ENCODE measurements at regions not wholly inside any gene's neighbourhood (a gene's known extent, or its start where the extent isn't known, plus 50 kb on each side); places are given as distances from the start of the nearest gene placed in this dataset.

- no peaks in the 10 kb centered on the region for H3K36me3 ChIP-seq (ENCODE audit: control insufficient read depth in 1 of 2, insufficient read depth in 2 of 2, low read length in 2 of 2)
- H3K9me3 ChIP-seq (ENCODE audit: control insufficient read depth in 1 of 2, low read length in 2 of 2): no peaks in the 10 kb centered on the region
- H3K27ac ChIP-seq (ENCODE audit: low read length): no peak overlapping the region
- H3K4me1 ChIP-seq (ENCODE audit: control insufficient read depth in 1 of 2, insufficient read depth in 2 of 2, low read length in 2 of 2): no peaks in the 10 kb centered on the region
- no peak overlapping the region for H3K4me3 ChIP-seq (ENCODE audit: low read depth in 1 of 2, low read length in 2 of 2)
- no peaks in the 10 kb centered on the region for H3K27me3 ChIP-seq (ENCODE audit: low read depth, low read length)
These were observed 988.5 kb downstream of the CDH11 start for GRCh38 chr16:64133366-64133765.

DNA sequence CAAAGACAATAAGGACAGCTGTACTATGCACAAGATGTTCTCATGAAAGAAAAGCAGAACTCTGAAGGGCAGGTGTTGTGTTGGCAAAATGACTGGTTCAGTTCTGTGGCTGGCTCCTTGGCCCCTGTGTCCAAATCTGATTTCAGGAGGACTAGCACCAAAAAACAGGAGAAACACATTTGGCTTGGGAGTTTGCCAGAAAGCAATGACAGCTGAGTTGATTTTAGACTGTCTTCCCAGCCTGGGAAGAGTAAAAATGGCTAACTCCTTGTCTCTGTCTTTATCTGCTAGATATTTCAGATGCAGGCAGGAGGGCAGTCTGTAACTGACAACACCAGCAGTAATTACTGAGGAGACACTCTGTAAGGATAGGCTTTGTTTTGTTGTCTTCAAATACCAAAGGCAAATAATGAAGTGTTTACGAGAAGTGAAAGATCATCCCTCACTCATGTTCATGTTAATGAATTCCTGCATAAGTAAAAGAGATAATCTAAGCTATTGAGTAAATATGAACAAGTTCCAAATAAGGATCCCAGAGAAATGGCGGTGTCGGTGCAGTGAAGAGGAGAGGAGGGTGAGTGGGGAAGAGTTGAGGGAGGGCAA, 989.0 kb downstream of the CDH11 start:
- H3K9me3 ChIP-seq (ENCODE audit: control insufficient read depth in 1 of 2, low read length in 2 of 2): no peaks in the 10 kb centered on the region
- no peaks in the 10 kb centered on the region for H3K4me1 ChIP-seq (ENCODE audit: control insufficient read depth in 1 of 2, insufficient read depth in 2 of 2, low read length in 2 of 2)
- H3K27ac ChIP-seq (ENCODE audit: low read length): no peak overlapping the region
- H3K4me3 ChIP-seq (ENCODE audit: low read depth in 1 of 2, low read length in 2 of 2): no peak overlapping the region
- H3K36me3 ChIP-seq (ENCODE audit: control insufficient read depth in 1 of 2, insufficient read depth in 2 of 2, low read length in 2 of 2): no peaks in the 10 kb centered on the region
- H3K27me3 ChIP-seq (ENCODE audit: low read depth, low read length): no peaks in the 10 kb centered on the region

DNA sequence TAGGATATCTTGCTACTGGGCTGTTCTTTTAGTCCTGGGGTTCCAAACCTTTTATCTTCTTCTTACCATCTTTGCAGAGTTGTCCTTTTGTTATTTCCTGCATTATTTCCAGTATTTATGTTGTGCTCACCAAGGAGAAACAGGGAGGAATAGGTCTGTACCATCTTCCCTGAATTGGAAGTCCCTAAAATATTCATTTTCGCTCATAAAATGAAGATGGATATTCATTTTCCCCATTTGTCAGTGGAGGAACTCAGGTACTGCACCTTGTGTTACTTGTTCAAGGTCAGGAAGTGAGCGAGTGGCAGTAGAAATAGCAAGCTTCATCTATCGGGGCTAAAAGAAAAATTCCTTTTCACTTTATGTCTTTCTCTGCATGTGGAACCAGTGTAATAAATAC, 989.7 kb downstream of the CDH11 start:
- H3K4me3 ChIP-seq (ENCODE audit: low read depth in 1 of 2, low read length in 2 of 2): no peak overlapping the region
- H3K4me1 ChIP-seq (ENCODE audit: control insufficient read depth in 1 of 2, insufficient read depth in 2 of 2, low read length in 2 of 2): no peaks in the 10 kb centered on the region
- H3K36me3 ChIP-seq (ENCODE audit: control insufficient read depth in 1 of 2, insufficient read depth in 2 of 2, low read length in 2 of 2): no peaks in the 10 kb centered on the region
- H3K27me3 ChIP-seq (ENCODE audit: low read depth, low read length): no peaks in the 10 kb centered on the region
- H3K27ac ChIP-seq (ENCODE audit: low read length): no peak overlapping the region
- no peaks in the 10 kb centered on the region for H3K9me3 ChIP-seq (ENCODE audit: control insufficient read depth in 1 of 2, low read length in 2 of 2)

DNA sequence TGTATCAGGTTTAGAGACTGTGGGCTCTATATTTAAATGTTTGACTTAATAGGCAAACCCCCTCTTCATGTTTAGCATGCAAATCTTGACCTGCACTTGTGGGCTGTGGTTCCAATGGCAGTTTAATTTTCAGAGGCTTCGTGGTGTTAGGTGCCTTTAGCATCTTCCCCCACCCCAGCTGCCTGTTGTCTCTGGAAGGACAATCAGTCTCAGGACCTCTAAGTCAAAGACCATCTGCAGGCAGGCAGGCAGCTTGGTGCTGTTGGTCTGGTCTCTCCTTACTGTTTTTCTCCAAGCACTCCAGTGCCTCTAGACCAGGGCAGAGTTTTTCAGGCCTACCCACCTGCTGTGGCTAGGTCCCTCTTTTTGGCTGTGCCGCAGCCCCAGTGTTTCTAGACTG, 990.4 kb downstream of the CDH11 start:
- Histone ChIP-seq H3K27me3 (ENCODE audit: low read depth, low read length) (no peaks in the 10 kb centered on the region), H3K4me3 (ENCODE audit: low read depth in 1 of 2, low read length in 2 of 2) (no peak overlapping the region), H3K27ac (ENCODE audit: low read length) (no peak overlapping the region), H3K36me3 (ENCODE audit: control insufficient read depth in 1 of 2, insufficient read depth in 2 of 2, low read length in 2 of 2) (no peaks in the 10 kb centered on the region), H3K9me3 (ENCODE audit: control insufficient read depth in 1 of 2, low read length in 2 of 2) (no peaks in the 10 kb centered on the region), H3K4me1 (ENCODE audit: control insufficient read depth in 1 of 2, insufficient read depth in 2 of 2, low read length in 2 of 2) (no peaks in the 10 kb centered on the region)

GRCh38 chr16:64130140-64130539, 991.7 kb downstream of the CDH11 start:
- H3K27ac ChIP-seq (ENCODE audit: low read length): no peak overlapping the region
- H3K36me3 ChIP-seq (ENCODE audit: control insufficient read depth in 1 of 2, insufficient read depth in 2 of 2, low read length in 2 of 2): no peaks in the 10 kb centered on the region
- H3K4me3 ChIP-seq (ENCODE audit: low read depth in 1 of 2, low read length in 2 of 2): no peak overlapping the region
- H3K27me3 ChIP-seq (ENCODE audit: low read depth, low read length): no peaks in the 10 kb centered on the region
- H3K9me3 ChIP-seq (ENCODE audit: control insufficient read depth in 1 of 2, low read length in 2 of 2): no peaks in the 10 kb centered on the region
- H3K4me1 ChIP-seq (ENCODE audit: control insufficient read depth in 1 of 2, insufficient read depth in 2 of 2, low read length in 2 of 2): no peaks in the 10 kb centered on the region

DNA sequence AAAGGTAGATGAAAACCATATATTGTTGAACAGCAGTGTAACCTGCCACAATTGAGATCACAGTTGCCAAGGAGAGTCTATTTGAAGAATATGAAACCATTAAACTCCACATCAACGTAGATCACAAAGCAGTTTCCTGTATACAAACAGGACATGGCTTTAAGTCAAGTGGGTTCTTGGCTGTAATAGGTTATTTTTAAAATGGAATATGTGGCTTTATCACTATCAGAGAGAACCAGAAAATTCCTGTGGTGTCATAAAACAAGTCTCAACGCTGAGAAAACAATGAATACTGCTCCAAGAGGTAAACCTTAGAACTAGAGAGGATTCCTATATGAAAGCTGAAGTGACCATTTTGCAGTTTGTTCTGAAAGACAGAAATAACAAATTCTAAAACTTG, 999.7 kb downstream of the CDH11 start:
- Histone ChIP-seq H3K4me1 (ENCODE audit: control insufficient read depth in 1 of 2, insufficient read depth in 2 of 2, low read length in 2 of 2) (no peaks in the 10 kb centered on the region), H3K4me3 (ENCODE audit: low read depth in 1 of 2, low read length in 2 of 2) (no peak overlapping the region), H3K27ac (ENCODE audit: low read length) (no peak overlapping the region), H3K27me3 (ENCODE audit: low read depth, low read length) (no peaks in the 10 kb centered on the region), H3K9me3 (ENCODE audit: control insufficient read depth in 1 of 2, low read length in 2 of 2) (no peaks in the 10 kb centered on the region), H3K36me3 (ENCODE audit: control insufficient read depth in 1 of 2, insufficient read depth in 2 of 2, low read length in 2 of 2) (no peaks in the 10 kb centered on the region)

DNA sequence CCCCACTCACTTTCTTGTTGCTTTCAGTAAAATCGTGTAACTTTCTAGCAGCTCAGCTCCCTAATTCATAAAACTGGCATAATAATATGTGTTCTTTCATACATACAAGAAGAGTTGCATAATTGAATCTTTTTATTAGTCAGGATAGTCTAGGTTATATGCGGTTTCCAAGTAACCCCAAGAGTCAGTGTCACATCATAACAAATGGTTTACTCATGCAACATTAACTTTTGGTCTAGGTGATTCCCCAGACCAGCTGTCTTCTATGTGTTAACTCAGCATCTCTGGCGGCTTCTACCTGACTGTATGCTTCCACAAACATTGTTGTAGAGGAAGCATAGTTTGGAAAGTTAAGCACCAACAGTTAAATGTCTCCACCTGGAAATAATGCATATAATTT, 1000.4 kb downstream of the CDH11 start:
- no peaks in the 10 kb centered on the region for H3K36me3 ChIP-seq (ENCODE audit: control insufficient read depth in 1 of 2, insufficient read depth in 2 of 2, low read length in 2 of 2)
- no peaks in the 10 kb centered on the region for H3K4me1 ChIP-seq (ENCODE audit: control insufficient read depth in 1 of 2, insufficient read depth in 2 of 2, low read length in 2 of 2)
- no peak overlapping the region for H3K4me3 ChIP-seq (ENCODE audit: low read depth in 1 of 2, low read length in 2 of 2)
- H3K27me3 ChIP-seq (ENCODE audit: low read depth, low read length): no peaks in the 10 kb centered on the region
- no peak overlapping the region for H3K27ac ChIP-seq (ENCODE audit: low read length)
- H3K9me3 ChIP-seq (ENCODE audit: control insufficient read depth in 1 of 2, low read length in 2 of 2): no peaks in the 10 kb centered on the region

GRCh38 chr16:64116151-64116550, 1005.7 kb downstream of the CDH11 start:
- Histone ChIP-seq H3K4me1 (ENCODE audit: control insufficient read depth in 1 of 2, insufficient read depth in 2 of 2, low read length in 2 of 2) (no peaks in the 10 kb centered on the region), H3K4me3 (ENCODE audit: low read depth in 1 of 2, low read length in 2 of 2) (no peak overlapping the region), H3K27ac (ENCODE audit: low read length) (no peak overlapping the region), H3K36me3 (ENCODE audit: control insufficient read depth in 1 of 2, insufficient read depth in 2 of 2, low read length in 2 of 2) (no peaks in the 10 kb centered on the region), H3K9me3 (ENCODE audit: control insufficient read depth in 1 of 2, low read length in 2 of 2) (no peaks in the 10 kb centered on the region), H3K27me3 (ENCODE audit: low read depth, low read length) (no peaks in the 10 kb centered on the region)

DNA sequence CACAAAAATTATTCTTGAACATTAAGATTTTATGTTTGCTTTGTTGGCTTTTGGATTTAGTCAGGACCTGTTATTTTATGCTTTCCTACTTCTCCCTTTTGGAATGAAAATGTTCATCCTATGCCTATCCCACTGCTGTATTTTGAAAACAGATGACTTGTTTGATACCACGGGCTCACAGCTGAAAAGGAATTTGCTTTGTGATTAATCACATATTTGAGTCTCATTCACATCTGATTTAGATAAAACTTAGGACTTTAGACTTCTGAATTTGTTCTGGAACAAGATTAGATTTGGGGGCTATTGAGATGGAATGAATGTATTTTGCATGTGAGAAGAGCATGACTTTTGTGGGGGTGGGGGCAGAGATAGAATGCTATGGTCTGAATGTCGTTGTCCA, 1012.6 kb downstream of the CDH11 start:
- Histone ChIP-seq H3K36me3 (ENCODE audit: control insufficient read depth in 1 of 2, insufficient read depth in 2 of 2, low read length in 2 of 2) (no peaks in the 10 kb centered on the region), H3K9me3 (ENCODE audit: control insufficient read depth in 1 of 2, low read length in 2 of 2) (no peaks in the 10 kb centered on the region), H3K27ac (ENCODE audit: low read length) (no peak overlapping the region), H3K27me3 (ENCODE audit: low read depth, low read length) (no peaks in the 10 kb centered on the region), H3K4me3 (ENCODE audit: low read depth in 1 of 2, low read length in 2 of 2) (no peak overlapping the region), H3K4me1 (ENCODE audit: control insufficient read depth in 1 of 2, insufficient read depth in 2 of 2, low read length in 2 of 2) (no peaks in the 10 kb centered on the region)

GRCh38 chr16:64102654-64103053, 1019.2 kb downstream of the CDH11 start:
- Histone ChIP-seq H3K27me3 (ENCODE audit: low read depth, low read length) (no peaks in the 10 kb centered on the region), H3K27ac (ENCODE audit: low read length) (no peak overlapping the region), H3K36me3 (ENCODE audit: control insufficient read depth in 1 of 2, insufficient read depth in 2 of 2, low read length in 2 of 2) (no peaks in the 10 kb centered on the region), H3K4me1 (ENCODE audit: control insufficient read depth in 1 of 2, insufficient read depth in 2 of 2, low read length in 2 of 2) (no peaks in the 10 kb centered on the region), H3K9me3 (ENCODE audit: control insufficient read depth in 1 of 2, low read length in 2 of 2) (no peaks in the 10 kb centered on the region), H3K4me3 (ENCODE audit: low read depth in 1 of 2, low read length in 2 of 2) (no peak overlapping the region)

GRCh38 chr16:64098451-64098850, 1023.4 kb downstream of the CDH11 start:
- Histone ChIP-seq H3K9me3 (ENCODE audit: control insufficient read depth in 1 of 2, low read length in 2 of 2) (no peaks in the 10 kb centered on the region), H3K4me3 (ENCODE audit: low read depth in 1 of 2, low read length in 2 of 2) (no peak overlapping the region), H3K4me1 (ENCODE audit: control insufficient read depth in 1 of 2, insufficient read depth in 2 of 2, low read length in 2 of 2) (peaks cover 0 to 8% of the 10 kb centered on the region in 2 donors), H3K27ac (ENCODE audit: low read length) (no peak overlapping the region), H3K36me3 (ENCODE audit: control insufficient read depth in 1 of 2, insufficient read depth in 2 of 2, low read length in 2 of 2) (no peaks in the 10 kb centered on the region), H3K27me3 (ENCODE audit: low read depth, low read length) (no peaks in the 10 kb centered on the region)

DNA sequence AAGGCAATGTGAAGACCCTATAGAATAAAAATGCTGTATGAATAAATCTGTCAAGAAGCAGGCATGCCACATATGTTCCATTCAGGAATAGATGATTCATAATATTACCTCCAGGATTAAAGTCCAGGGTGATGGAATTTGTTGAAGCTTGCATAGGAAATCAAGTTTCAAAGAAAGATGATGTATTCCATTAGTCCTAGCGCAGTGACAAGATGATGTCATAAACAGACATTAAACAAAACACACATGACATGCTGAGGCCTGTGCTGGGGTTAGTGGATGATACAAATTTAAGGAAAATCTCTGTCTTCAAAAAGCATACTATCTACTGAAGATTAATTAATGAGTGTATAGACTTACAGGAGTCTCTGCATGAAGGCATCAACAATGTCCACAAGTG, 1025.2 kb downstream of the CDH11 start:
- H3K27me3 ChIP-seq (ENCODE audit: low read depth, low read length): no peaks in the 10 kb centered on the region
- no peaks in the 10 kb centered on the region for H3K9me3 ChIP-seq (ENCODE audit: control insufficient read depth in 1 of 2, low read length in 2 of 2)
- H3K27ac ChIP-seq (ENCODE audit: low read length): no peak overlapping the region
- no peak overlapping the region for H3K4me3 ChIP-seq (ENCODE audit: low read depth in 1 of 2, low read length in 2 of 2)
- H3K36me3 ChIP-seq (ENCODE audit: control insufficient read depth in 1 of 2, insufficient read depth in 2 of 2, low read length in 2 of 2): no peaks in the 10 kb centered on the region
- H3K4me1 ChIP-seq (ENCODE audit: control insufficient read depth in 1 of 2, insufficient read depth in 2 of 2, low read length in 2 of 2): peaks cover 0 to 8% of the 10 kb centered on the region in 2 donors

Measured in muscle layer of duodenum (tissue), 2 donors.